Endometrial microvascular endothelial cells (primary cell): ENCODE measurements at regions not wholly inside any gene's neighbourhood (a gene's known extent, or its start where the extent isn't known, plus 50 kb on each side); places are given as distances from the start of the nearest gene placed in this dataset.

ENCODE experiments used
- in situ Hi-C: cut with HindIII; loops from 2 replicates; pipeline ENCODE4 v1.10.0; 2017; ENCODE audit warnings: low sequenced_read_pairs, low pct_unique_long_range_greater_than_20kb; ENCODE audit errors: inconsistent ontology term

DNA sequence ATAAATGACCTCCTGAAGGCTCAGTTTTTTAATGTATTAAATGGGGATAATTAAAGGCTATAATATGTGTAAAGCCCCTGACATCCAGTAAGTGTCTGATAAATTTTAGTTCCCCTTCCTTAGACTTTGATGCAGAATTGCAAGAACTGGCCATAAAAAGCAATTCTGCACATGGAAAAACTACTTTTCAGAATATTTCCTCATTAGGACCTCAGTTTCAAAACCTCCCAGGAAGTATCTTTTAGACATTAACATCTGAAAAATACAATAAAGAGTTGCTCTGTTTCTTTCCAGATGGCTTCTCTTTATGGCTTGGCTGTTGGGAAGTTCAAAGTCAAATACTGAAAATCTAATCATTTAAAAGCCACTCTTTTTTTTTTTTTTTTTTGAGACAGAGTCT lies 106.3 kb upstream of the ZNF217 start:
- in situ Hi-C loops, result loop anchor here (25.0 kb wide), 1 partner anchor 137 kb away; no protein-coding TSS in a partner anchor

DNA sequence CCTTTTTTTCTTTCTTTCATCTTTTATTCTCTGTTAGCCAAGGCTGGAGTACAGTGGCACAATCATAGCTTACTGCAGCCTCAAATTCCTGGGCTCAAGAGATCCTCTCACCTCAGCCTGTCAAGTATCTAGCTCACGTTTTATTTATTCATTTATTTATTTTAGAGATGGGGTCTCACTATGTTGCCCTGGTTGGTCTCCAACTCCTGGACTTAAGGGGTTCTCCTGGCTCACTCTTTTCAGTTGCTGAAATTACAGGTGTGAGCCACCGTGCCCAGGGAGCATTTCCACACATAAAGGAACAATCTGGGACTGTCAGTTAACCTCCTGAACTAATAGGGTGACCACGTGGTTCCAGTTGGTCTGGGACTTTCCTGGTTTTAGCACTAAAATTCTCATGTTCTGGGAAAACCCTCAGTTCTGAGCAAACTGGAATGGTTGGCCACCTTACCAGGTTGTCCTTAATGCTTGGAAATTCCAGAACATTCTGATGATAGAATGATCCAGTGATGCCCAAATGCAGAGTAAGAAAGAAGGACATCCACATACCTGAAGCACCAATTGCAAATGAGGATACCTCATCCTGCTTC lies 105.5 kb upstream of the ZNF217 start:
- in situ Hi-C loops, result loop anchor here (25.0 kb wide), 1 partner anchor 138 kb away; no protein-coding TSS in a partner anchor

DNA sequence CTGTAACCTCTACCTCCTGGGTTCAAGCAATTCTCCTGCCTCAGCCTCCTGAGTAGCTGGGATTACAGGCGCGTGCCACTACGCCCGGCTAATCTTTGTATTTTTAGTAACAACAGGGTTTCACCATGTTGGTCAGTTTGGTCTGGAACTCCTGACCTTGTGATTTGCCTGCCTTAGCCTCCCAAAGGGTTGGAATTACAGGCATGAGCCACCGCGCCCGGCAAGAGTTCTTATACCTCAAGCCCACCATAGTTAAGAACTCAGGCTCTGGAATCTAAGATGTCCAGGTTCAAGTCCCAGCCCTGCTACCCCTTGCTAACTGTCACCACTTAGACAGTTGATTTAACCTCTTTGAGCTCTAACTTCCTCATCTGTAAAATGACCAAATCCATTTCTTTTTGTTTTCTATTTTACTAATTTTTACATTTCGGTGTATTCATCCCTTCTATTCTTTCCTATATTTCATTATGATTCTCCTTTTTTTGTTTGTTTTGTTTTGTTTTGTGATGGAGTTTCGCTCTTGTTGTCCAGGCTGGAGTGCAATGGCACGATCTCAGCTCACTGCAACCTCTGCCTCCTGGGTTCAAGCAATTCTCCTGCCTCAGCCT lies 104.8 kb upstream of the ZNF217 start:
- in situ Hi-C loops, result loop anchor here (25.0 kb wide), 1 partner anchor 139 kb away; no protein-coding TSS in a partner anchor

DNA sequence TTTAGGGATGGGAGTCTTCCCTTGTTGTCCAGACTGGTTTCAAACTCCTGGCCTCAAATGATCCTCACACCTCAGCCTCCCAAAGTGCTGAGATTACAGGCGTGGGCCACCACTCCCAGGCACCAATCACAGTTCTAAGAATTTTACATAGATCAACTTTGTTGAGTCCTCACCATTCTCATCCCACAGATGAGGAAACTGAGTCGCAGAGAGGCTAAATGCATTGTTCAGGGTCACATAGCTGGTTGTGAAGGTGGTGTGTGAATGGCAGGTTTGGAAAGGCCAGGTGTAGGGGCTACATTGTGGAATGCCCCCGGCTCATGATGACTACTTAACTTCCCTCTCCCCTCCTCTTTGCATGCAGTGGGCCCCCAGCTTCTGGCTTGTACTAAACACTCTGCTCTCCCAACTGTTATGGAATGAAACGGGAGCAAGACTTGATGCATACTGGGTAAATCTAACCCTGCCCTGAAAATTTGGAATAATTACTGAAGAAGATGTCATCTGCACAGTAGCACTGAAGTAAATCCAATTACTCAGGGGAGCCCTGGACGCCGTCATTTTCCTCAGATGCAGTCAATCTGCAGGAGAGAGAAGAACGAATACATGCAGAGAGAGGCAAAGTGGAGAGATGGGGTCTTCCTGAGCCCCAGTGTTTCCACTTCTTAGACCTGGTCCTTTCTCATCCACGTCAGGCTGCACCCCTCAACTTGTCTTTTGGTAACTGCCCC lies 102.3 kb upstream of the ZNF217 start:
- in situ Hi-C loops, result loop anchor here (25.0 kb wide), 1 partner anchor 141 kb away; no protein-coding TSS in a partner anchor

DNA sequence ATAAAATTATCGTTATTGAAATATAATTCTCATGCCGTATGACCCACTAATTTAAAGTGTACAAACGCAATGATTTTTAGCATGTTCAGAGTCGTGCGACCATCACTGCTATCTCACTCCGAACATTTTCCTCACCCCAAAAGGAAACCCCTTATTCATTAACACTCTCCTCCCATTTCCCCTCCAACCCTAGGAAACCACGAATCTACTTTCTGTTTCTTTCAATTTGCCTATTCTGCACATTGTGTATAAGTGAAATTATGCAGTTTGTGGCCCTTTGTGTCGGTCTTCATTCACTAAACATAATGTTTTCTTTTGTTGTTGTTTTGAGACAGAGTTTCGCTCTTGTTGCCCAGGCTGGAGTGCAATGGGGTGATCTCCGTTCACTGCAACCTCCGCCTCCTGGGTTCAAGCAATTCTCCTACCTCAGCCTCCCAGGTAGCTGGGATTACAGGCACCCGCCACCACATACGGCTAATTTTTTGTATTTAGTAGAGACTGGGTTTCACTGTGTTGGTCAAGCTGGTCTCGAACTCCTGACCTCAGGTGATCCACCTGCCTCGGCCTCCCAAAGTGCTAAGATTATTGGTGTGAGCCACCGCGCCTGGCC lies 99.7 kb upstream of the ZNF217 start:
- in situ Hi-C loops, result loop anchor here (25.0 kb wide), 1 partner anchor 144 kb away; no protein-coding TSS in a partner anchor

DNA sequence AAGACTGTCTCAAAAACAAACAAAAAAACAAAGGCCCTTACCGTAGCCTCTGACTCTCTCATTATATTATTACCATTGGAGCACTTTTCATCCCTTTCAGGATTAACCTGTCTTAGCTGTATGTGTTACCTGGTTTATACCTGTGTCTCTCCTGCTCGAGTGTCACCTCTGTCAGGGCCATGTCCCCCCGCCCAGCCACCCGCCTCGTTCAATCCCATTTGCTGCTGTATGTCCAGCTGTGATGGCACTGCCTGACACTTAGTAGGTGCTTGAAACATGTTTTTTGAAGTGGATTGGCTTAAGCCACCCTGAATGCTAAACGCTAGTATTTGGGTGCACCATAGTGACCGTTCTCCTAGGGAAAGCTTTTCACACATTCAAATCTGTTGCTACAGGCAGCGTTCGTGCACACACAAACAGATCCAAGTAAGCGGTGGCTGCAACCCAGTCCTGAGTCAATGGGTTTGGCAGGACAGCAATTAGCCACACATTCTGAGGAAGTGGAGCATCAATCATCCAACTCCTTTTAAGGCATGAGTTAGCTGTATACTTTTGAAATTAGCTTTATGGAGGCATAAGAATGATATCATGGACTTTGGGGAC lies 98.9 kb upstream of the ZNF217 start:
- in situ Hi-C loops, result loop anchor here (25.0 kb wide), 1 partner anchor 145 kb away; no protein-coding TSS in a partner anchor

DNA sequence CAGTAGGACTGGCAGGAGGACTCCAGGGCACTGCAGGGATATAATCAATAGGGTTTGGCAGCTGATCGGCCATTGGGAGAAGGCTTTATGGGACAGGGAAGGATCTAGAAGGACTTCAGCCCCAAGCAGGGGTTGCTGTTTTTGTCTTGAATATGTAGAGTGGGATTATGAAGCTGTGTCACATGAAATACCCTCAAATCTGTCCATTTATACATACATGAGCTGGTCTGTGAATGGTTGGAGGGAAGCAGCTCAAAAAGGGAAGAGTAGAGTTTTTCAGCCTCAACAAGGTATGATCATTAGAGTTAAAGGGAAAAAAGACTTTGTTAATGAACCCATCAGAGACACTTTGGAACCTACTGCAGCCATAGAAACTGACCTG lies 98.2 kb upstream of the ZNF217 start:
- in situ Hi-C loops, result loop anchor here (25.0 kb wide), 1 partner anchor 145 kb away; no protein-coding TSS in a partner anchor

DNA sequence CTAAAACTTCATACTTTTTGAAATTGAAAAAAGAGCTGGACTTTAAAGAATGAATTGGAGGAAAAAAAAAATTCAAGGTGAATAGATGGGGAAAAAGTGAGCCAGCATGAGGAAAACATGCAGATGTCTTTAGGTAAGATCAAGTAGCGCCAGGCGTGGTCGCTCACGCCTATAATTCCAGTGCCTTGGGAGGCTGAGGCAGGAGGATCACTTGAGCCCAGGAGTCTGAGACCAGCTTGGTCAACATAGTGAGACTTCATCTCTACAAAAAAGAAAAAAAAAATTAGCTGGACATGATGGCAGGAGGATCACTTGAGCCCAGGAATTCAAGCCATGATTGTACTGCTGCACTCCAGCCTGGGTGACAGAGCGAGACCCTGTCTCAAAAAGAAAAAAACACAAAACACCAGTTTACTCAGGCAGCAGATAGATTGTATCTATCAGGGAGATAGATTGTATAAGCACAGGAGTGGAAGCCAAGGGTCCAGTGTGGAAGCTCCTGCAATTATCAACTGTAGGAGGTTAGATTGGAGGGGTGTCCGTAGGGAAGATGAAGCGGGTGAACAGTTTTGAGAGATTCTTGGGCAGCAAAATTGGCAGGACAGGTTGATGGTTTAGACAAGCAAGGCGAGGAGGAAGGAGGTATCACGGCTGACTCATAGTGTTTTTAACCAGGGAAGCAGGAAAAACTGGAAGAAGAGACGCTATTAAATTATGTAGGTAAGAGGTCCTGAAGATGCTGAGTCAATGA lies 97.6 kb upstream of the ZNF217 start:
- in situ Hi-C loops, result loop anchor here (25.0 kb wide), 1 partner anchor 146 kb away; no protein-coding TSS in a partner anchor

DNA sequence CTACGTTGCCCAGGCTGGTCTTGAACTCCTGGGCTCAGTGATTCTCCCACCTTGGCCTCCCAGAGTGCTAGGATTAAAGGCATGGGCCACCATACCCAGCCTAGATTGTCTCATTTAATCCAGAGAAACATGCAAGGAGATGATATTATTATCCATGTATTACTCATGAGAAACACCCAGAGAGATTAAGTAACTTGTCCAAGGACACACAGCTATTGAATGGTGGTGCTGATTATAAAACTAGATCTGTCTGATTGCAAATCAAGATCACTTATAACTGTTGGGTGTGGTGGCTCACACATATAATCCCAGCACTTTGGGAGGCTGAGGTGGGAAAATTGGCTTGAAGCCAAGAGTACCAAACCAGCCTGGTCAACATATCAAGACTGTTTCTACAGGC lies 94.4 kb upstream of the ZNF217 start:
- in situ Hi-C loops, result loop anchor here (25.0 kb wide), 1 partner anchor 149 kb away; no protein-coding TSS in a partner anchor

DNA sequence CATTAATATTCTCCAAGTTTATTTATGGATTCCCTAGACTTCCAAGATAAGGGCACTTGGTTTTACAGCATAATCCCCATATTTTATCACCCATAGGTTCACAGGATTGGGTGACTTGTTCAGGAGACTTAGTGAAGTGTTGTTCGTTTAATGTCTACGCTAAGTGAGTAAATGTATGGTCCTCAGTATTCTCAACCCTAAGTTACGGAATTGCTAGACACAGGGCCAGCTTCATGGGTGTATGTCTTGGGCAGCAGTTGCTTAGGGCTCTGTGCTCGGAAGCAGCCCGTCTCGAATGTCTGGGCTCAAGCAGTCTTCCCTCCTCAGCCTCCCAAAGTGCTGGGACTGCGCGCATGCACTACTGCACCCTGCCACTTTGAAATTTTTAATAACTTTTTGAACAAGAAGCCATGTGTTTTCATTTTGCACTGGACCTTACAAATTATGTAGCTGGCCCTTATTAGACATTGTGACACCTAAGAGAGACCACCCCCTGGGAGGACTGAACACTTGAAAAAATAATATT lies 91.5 kb upstream of the ZNF217 start:
- in situ Hi-C loops, result loop anchor here (25.0 kb wide), 1 partner anchor 152 kb away; no protein-coding TSS in a partner anchor

DNA sequence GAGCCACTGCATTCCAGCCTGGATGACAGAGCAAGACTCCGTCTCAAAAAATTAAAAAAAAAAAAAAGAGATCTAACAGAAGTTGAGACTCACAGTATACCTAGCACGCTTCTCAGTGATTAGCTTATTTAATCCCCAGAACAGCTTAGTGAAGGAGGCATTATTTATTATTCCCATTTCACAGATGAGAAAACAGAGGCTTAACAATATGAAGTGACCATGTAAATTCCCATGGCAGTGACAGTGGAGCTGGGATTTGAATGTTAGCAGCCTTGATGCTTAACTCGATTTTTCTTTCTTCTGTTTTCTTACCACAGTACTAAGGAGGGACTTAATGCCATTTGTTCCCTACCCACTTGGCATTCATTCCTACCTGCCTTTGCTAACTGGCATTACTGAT lies 89.9 kb upstream of the ZNF217 start:
- in situ Hi-C loops, result loop anchor here (25.0 kb wide), 1 partner anchor 154 kb away; no protein-coding TSS in a partner anchor

DNA sequence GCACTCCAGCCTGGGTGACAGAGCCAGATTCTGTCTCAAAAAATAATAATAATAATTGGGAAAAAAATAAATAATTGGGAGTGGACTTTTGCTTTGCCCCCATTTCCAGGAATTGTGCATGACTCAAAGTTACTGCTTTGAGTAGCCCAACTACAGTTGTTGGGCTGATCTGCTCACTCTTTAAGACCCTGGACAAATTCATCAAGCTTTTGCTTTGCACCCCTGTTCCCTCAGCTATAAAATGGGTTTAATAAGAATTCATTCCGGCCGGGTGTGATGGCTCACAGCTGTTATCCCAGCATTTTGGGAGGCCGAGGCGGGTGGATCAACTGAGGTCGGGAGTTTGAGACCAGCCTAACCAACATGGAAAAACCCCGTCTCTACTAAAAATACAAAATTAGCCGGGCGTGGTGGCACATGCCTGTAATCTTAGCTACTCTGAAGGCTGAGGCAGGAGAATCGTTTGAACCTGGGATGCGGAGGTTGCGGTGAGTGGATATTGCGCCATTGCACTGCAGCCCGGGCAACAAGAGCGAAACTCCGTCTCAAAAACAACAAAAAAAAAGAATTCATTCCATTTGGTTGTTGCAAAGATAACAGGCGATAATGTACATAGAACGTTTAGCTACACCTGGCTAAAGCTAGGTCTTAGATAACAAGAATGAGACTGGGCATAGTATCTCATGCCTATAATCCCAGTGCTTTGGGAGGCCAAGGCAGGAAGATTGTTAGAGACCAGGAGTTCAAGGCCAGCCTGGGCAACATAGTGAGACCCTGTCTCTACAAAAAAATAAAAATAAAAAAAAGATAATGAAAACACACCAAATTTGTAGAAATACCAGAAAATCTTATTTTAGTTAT lies 87.9 kb upstream of the ZNF217 start:
- in situ Hi-C loops, result loop anchor here (25.0 kb wide), 1 partner anchor 156 kb away; no protein-coding TSS in a partner anchor

DNA sequence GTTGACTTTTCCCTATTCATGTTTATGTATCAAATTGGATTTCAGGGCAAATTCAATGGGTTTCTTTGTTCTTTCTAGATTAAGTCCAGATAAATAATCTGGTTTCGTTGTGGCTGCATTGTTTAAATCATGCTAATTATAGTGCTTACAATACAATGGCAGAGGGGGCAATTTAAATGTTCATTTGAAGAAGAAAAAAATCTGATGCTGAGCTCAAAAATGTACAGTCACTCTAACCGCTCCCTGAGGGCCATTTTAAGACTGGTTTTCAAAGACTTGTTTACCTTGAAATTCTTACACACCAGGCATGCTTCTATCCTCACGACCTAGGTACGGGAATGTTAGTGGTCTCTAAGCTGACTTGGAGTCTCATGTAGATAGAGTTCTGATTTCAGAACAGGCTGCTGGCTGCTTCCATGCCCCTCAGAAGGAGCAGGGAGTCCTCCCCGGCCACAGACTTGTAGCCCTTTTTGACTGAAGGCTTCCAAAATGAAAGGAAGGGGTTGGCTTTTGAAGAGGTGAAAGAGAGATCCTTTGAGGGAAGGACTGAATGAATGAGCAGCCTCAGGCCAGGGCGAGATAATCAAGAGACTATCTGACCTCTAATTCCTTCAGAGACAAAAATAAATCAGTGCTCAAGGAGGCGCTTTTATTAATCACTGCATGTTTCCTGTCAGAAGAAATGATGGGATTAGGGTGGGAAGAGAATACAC lies 86.1 kb upstream of the ZNF217 start:
- in situ Hi-C loops, result loop anchor here (25.0 kb wide), 1 partner anchor 158 kb away; no protein-coding TSS in a partner anchor

DNA sequence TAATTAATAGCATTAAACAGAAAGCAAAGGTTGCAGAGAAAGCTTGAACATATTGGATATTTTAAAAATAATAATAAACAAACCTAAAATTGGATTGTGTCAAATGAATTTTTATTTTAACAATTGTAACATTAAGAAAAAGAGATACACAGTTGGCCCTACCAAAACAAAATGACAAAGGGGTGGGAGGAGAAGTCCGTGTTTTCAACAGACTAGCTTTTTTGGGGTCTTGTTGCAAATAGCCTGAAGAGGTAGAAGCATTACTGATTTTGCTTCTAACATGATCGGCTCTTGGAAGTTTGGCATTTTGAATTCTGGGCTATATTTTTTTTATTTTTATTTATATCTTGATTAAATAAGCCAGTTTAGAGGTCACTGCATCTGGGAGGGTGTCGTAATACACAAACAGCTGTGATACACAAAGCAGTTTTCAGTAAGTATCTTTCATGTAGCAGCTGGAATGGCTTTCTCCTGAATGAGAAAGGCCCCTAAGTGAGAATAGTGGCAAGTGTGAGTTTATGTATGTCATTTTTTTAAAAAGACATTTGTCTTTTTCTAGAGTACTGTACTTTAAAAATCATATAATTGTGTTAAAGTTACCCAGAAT lies 85.5 kb upstream of the ZNF217 start:
- in situ Hi-C loops, result loop anchor here (25.0 kb wide), 1 partner anchor 158 kb away; no protein-coding TSS in a partner anchor

DNA sequence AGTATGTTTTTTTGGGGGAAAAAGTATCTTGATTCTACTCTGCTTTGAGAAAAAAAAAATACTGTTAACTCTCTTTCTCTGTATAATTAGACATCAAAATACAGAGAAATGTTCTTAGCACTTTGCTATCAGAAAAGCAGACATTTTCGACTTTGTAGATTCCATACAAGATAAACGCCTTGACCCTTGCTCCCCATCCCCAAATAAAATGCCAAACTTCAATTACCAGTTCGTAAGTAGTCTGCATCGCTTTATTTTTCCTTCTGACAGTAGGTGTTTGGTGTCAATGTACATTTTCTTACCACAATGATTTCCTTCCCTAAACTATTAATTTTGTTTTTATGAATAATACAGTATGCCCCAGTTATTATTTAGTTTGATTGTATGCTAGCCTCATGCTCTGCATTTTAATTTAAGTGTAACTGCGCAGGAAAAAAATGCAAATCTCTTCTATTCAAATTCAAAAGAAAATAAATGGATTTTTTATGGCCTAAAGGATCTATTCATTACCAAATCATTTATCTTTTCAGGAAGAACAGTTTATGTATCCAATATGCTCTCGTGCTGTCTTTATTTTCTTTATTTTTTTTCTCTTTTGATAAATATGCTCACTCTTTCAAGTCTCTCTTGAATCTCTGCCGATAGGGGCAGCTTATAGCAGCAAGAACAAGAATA lies 84.8 kb upstream of the ZNF217 start:
- in situ Hi-C loops, result loop anchor here (25.0 kb wide), 1 partner anchor 159 kb away; no protein-coding TSS in a partner anchor
